T-helper 1 cell treated with Interleukin-12 subunit alpha and Interleukin-12 subunit beta and Interleukin-4 antibody, amounts not matched to agents 30 ng/mL and 1 ng/mL, for 36 hours (primary cell): ENCODE measurements at regions not wholly inside any gene's neighbourhood (a gene's known extent, or its start where the extent isn't known, plus 50 kb on each side); places are given as distances from the start of the nearest gene placed in this dataset.
"Not testable (repeated sequence)": the region's sequence is repeated elsewhere in the genome, so short reads cannot be mapped to it uniquely, and the experiment has no call there.

Experiments
- intact Hi-C: fragments of 100-400 bp; cut with micrococcal nuclease; formaldehyde crosslinking; loops from one replicate; pipeline ENCODE4 v1.15.1; 2024

DNA sequence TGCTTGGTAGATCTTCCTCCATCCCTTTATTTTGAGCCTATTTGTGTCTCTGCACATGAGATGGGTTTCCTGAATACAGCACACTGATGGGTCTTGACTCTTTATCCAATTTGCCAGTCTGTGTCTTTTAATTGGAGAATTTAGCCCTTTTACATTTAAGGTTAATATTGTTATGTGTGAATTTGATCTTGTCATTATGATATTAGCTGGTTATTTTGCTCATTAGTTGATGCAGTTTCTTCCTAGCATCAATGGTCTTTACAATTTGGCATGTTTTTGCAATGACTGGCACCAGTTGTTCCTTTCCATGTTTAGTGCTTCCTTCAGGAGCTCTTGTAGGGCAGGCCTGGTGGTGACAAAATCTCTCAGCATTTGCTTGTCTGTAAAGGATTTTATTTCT is 72.4 kb downstream of the HNRNPD start:
- intact Hi-C loops = not testable (repeated sequence)

DNA sequence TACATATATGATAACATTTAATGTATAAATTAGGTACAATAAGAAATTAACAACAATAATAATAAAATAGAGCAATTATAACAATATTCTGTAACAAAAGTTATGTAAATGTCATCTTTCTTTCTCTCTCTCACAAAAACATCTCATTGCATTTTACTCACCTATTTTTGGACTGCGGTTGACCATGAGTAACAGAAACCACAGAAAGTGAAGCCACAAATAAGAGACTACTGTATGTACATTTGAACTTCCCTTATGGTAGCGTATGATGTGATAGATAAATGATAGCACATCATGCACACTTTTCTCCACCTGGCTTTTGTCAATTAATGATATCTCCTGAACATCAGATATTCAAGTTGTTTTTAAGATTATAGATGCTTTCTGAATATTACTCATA is 80.5 kb downstream of the HNRNPD start:
- intact Hi-C loops = no loop called here

DNA sequence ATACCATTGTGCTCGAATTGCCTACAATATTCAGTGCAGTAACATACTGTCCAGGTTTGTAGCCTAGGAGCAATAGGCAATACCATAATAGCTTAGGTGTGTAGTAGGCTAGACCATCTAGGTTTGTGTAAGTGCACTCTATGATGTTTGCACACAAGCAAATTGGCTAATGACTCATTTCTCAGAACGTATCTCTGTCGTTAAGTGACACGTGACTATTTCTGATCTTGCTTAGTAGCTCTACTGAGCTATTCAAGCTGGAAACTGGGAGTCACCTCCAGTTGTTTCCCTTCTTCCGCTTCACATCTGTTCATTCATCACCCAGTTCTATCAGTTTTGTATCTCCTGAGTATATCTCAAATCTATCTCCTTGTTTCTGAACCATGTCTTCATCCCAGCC is 86.1 kb downstream of the HNRNPD start:
- intact Hi-C loops = loop anchor here (5.0 kb wide), 2 partner anchors 85 to 445 kb away; no protein-coding TSS in a partner anchor

DNA sequence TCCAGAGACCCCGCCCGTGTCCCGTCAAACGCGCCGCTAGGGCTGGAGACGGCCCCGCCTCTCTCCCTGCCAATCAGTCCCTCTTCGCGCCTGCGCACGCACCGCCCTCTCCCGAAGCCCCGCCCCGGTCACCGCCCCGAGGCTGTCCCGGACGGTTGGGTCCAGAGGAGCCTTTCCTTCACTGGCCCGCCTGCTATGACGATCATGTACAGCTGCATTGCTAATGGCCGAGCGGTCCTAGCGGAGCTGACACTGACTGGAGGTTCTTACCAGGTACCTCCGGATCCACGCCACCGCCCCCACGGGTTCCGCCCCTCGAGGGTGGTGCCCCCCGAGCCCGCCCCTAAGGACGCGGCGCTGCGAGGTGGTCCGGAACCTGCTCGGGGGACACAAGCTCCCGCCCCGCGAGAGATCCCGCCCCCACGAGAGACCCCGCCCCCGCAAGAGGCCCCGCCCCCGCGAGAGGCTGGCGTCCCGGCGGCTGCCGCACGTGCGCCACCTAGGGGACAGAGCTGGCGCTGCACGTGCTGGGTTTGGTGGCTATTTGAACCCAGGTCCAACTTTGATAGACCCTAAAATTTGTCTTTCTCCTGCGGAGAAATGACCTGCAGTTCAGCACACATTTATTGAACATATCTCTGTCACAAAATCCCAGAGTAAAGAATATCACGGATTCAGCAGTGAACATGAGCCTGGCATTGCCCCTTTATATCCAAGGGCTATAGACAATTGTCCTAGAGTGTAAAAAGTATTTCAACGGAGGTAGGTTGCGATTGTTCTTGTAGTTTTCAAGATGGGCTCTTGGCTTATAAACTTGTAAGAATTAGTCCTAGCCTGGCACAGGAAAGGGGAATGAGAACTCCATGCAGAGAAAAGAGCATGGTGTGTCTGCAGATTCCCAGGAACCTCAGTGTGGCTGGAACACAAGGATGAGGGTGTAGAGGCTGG is 88.7 kb downstream of the HNRNPD start:
- intact Hi-C loops = loop anchor here (1.0 to 5.0 kb wide), 16 partner anchors 75 to 1200 kb away; partner anchors contain the start of genes ABRAXAS1, HELQ, LIN54 and SEC31A

DNA sequence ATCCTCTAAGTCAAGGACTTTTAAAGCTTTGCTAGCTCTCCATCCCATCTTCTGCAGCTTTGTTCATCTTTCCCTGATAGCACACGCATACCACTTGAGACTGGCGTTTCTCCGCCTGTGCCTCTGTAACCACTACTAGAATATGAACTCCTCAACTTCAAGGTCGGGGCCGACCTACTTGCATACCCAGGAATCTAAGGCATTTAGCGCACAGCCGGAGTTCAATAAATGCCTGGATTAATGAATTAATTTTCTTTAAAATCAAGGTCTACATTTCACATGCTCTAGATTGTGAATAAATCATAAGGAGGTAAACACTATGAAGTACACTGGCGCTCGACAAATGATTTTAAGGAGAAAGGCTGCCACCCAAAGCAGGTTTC is 89.3 kb downstream of the HNRNPD start:
- intact Hi-C loops = loop anchor here (2.0 kb wide), 4 partner anchors 606 to 1200 kb away; partner anchors contain the start of genes ABRAXAS1, LIN54, SEC31A and THAP9

DNA sequence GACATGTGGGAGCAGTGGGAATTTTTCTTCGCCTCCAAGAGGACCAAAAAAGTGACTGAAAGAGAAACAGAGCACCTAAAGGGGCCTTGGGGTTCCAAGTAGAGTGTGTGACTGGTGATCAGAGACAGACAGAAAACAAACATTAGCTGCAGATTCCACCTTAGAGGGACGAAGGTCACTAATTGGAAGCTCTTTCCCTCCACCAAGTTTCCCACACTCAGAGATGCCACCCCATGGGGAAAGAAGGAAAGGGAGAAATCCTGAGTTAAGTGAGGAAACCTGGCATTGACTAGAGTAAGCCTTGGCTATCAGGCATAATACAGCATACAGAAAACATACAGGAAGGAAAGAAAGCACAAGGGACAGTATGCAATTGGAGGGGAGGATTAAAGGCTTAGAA is 90.9 kb downstream of the HNRNPD start:
- intact Hi-C loops = no loop called here

DNA sequence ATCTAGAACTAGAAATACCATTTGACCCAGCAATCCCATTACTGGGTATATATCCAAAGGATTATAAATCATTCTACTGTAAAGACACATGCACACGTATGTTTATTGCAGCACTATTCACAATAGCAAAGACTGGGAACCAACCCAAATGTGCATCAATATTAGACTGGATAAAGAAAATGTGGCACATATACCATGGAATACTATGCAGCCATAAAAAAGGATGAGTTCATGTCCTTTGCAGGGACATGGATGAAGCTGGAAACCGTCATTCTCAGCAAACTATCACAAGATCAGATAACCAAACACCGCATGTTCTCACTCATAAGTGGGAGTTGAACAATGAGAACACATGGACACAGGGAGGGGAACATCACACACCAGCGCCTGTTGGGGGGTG is 94.2 kb downstream of the HNRNPD start:
- intact Hi-C loops = not testable (repeated sequence)

DNA sequence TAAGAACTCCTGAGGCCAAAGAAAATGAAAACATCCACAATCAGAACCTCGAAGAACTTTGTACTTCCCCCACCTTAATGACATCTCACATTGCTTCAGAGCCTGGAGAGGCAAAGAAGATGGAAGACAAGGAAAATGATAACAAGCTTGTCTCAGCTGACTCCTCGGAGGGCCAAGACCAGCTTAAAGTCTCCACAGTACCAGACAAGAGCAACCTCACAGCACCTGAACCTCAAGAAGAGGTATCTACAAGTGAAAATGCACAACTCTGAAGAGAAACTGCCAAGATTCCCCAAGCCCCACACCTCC is 97.5 kb downstream of the HNRNPD start:
- intact Hi-C loops = no loop called here

DNA sequence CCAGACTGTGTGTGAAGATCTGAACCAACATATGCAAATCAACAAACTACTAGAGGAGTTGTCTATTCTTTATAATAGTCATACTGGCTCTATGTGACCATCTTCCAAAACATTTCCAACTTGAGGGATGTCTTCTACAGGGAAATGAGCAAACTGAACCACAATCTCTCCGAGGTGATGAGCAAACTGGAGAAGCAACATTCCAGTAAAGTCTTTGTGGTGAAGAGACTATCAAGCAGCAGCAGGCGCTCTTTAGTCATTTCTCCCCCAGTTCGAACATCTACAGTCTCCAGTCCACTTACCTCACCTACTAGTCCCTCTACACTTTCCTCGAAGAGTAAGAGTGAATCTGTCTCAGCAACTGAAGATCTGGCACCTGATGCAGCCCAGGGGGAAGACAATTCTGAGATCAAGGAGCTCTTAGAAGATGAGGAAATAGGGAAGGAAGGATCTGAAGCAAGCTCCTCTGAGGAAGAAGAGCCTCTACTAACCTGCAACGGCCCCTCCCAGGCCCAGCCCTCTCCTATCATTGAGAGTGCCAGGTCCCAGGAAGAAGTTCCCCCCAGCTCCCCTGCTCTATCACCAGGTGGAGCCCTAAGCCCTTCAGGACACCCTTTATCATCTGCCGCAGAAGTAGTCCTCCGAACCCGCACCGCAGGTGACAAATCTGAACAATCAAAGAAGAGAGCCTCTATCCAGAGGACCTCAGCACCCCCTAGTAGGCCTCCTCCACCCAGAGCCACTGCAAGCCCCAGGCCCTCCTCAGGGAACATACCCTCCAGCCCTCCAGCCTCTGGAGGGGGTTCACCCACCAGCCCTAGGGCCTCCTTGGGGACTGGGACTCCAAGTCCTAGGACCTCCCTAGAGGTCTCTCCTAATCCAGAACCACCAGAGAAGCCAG is 98.1 kb downstream of the HNRNPD start:
- intact Hi-C loops = no loop called here

DNA sequence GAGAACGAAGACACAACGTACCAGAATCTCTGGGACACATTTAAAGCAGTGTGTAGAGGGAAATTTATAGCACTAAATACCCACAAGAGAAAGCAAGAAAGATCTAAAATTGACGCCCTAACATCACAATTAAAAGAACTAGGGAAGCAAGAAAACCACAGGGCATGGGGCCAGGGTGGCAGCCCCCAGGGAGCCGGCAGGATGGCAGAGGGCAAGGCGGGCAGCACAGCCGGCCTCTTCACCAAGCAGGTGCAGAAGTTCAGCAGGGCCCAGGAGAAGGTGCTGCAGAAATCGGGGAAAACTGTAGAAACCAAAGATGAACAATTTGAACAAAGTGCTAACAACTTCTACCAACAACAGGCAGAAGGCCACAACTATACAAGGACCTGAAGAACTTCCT is 99.1 kb downstream of the HNRNPD start:
- intact Hi-C loops = not testable (repeated sequence)

DNA sequence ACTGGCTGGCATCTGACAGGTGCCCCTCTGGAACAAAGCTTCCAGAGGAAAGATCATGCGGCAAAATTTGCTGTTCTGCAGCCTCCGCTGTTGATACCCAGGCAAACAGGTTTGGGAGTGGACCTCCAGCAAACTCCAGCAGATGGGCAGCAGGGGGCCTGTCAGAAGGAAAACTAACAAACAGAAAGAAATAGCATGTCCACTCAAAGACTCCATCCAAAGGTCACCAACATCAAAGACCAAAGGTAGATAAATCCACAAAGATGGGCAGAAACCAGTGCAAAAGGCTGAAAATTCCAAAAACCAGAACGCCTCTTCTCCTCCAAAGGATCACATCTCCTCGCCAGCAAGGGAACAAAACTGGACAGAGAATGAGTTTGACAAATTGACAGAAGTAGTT is 101.3 kb downstream of the HNRNPD start:
- intact Hi-C loops = not testable (repeated sequence)

DNA sequence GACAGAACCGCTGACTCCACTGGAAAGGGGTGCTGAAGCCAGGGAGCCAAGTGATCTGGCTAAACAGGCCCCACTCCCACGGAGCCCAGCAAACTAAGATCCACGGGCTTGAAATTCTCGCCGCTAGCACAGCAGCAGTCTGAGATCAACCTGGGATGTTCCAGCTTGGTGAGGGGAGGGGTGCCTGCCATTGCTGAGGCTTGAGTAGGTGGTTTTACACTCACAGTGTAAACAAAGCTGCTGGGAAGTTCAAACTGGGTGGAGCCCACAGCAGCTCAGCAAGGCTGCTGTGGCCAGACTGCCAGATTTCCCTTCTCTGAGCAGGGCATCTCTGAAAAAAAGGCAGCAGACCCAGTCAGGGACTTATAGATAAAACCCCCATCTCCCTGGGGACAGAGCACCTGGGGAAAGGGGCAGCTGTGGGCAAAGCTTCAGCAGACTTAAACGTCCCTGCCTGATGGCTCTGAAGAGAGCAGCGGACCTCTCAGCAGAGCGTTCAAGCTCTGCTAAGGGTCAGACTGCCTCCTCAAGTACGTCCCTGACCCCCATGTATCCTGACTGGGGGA is 101.8 kb downstream of the HNRNPD start:
- intact Hi-C loops = not testable (repeated sequence)

DNA sequence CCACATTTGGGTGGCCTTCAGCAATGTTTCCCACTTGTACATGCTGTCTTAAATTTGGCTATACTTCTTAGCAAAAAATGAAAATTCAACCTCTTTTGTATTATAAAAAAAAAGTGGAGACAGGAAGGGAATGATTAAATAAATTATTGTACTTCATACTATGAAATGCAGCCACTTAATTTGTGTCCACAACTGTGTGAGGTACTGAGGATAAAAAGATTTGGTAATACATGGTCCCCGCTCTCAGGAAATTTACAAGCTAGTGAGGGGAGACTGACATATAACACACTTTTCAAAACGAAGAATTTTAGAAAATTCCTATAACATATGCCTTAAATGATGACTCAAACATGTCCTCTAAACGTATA is 105.0 kb downstream of the HNRNPD start:
- intact Hi-C loops = loop anchor here (1.0 to 5.0 kb wide), 6 partner anchors 56 to 863 kb away; no protein-coding TSS in a partner anchor

DNA sequence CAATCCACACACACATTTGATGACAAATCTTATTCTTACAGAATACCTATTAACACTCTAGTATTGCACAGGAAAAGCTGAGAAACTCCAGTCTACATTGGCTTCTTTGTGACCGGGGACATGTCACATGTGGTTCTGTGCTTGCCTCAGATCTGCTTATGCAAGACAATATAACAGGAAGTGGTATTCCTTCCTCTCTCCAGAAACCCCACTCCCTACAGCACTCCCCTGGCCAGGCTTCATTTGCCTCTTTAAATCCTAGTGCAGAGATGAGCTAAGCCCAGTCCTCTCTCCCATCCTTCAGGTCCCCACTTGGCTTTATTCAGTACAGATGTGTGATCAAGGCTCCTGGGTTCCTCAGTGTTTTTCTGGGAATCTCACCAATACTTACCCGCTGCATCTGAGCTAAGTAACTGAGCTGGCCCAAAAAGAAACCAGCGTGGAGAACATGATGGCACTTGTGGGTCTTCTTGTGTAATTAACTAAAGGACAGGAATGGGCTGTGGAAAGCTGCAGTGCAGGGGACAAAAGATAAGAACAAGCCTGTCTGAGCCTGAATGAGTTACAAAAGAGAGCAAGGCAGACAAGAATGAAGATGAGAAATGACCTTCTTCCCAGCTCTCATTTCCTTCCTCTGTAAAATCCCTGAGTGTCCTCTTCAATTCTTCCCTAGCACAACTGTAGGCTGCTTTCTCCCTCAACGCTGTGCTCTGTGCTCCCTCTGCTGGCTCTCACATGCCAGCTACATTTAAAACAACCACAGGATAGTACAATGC is 105.6 kb downstream of the HNRNPD start:
- intact Hi-C loops = loop anchor here (1.0 to 5.0 kb wide), 6 partner anchors 55 to 862 kb away; no protein-coding TSS in a partner anchor

DNA sequence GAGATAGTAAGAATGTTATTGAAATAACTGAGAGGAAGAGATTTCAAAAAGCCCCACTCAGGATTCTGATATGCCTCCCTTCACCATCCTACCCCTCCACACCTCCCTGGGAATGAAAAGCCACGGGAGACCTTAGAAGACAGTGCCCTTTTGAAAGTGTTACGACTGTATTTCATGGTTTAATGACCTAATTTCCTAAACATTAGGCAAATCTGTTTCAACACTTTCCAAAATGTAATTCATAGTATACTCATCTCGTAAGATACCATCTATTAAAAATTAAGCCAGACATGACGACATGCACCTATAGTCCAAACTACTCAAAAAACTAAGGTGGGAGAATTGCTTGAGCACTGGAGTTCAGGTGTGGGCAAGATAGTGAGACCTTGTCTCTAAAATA is 106.3 kb downstream of the HNRNPD start:
- intact Hi-C loops = loop anchor here (5.0 kb wide), 1 partner anchor 355 kb away; no protein-coding TSS in a partner anchor

DNA sequence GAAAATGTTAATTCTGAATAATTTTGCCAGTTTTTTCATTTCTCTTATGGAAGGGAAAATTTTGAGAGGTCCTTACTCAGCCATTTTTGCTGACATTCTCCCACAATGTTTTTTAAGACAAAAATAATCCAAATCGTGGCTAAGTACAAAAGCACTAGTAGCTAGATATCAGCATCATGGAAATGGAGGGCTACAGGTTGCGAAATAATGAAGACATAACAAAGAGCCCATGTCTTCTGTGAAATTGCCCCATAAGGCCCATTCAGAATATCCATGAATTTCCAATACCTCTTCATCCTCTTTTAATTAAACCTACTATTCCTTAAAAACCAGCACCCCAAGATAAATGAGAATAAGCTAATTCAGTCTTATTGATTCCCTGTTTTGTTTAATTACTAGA is 107.4 kb downstream of the HNRNPD start:
- intact Hi-C loops = loop anchor here (5.0 kb wide), 1 partner anchor 354 kb away; no protein-coding TSS in a partner anchor

DNA sequence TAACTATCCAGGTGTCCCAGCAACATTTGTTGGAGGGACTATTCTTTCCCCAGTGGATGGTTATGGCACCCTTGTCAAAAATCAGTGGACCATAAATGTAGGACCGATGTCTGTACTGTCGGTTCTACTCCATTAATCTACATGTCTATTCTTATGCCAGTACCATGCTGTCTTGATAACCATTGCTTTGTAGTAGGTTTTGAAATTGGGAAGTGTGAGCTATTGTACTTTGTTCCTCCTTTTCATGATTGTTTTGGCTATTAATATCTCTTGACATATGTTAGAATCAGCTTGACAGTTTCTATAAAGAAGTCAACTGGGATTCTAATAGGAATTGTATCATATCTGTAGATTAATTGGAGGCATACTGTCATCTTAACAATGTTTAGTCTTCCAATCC is 112.7 kb downstream of the HNRNPD start:
- intact Hi-C loops = no loop called here

DNA sequence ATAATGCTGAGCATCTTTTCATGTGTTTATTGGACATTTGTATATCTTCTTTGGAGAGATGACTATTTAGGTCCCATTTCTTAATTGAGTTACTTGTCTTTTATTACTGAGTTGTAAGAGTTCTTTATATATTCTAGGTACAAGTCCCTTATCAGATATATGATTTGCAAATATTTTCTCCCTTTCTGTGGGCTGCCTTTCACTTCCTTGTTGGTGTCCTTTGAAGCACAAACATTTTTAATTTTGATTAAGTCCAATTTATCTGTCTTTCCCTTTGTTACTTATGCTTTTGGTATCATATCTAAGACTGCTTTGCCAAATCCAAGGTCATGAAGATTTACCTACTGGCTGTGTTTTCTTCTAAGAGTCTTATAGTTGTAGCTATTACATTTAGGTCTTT is 113.2 kb downstream of the HNRNPD start:
- intact Hi-C loops = no loop called here

DNA sequence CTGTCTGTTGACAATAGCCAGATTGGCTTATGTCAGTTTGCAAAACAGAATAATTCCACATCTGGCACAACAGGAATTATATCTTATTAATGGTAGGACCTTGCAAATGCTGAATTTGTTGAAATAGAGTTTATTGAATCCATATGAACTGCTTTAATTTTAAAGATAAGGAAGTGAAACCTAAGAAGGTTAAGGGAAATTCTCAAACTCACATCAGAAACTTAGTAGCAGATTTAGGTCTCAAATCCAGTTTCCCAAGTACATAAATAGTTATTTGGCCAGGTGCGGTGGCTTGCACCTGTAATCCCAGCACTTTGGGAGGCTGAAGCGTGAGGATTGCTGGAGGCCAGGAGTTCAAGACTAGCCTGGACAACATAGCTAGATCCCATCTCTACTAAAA is 117.1 kb downstream of the HNRNPD start:
- intact Hi-C loops = no loop called here

DNA sequence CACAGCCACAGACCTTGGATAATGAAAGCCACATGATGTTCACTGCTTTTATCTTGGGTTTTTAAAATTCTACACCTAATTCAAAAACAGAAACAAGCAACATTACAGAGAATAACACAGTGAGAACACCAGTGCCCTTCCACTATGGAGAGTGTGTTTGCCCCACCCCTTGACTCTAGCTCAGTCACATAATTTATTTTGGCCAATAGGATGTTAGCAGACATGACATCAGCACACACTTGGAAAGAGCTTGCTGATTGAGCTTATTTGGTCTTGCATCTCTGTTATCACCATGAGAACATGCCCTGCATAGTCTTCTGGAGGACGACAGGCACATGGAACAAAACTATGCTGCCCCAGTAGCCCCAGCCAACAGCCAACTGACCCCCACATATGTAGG is 118.1 kb downstream of the HNRNPD start:
- intact Hi-C loops = no loop called here
